H1 (cell line): ENCODE measurements at regions not wholly inside any gene's neighbourhood (a gene's known extent, or its start where the extent isn't known, plus 50 kb on each side); places are given as distances from the start of the nearest gene placed in this dataset.

Experiments used
- CTCF ChIA-PET: fragments of 300-600 bp; sonication (Branson Sonifier 250); formaldehyde crosslinking; loops from one replicate; lab custom pipeline; 2021; ENCODE audit not compliant: partially characterized antibody; lab: Charles Lee
- POLR2A ChIA-PET: fragments of 300-600 bp; sonication (Branson Sonifier 250); formaldehyde crosslinking; loops from one replicate; lab custom pipeline; 2021; ENCODE audit warnings: inconsistent platforms; ENCODE audit not compliant: partially characterized antibody; lab: Charles Lee
- DNase-seq, 2 experiments: peaks; one replicate each; pipeline versions ENCODE4 v3.0.0 to v3.0.0-alpha.2; 2010 to 2022; ENCODE audit warnings: low spot score in 2 of 2, low read depth in 1 of 2, mixed read lengths in 1 of 2
- FAIRE-seq: peaks from 2 replicates; lab custom pipeline; 2011; peaks lifted over from hg19 to GRCh38; lab: Jason Lieb, UNC
- H2AFZ ChIP-seq: 2 replicates; pipeline ENCODE4 v1.8.1; 2012; ENCODE audit warnings: low read length, inconsistent platforms
- H2AK5ac ChIP-seq: 2 replicates; pipeline ENCODE4 v1.6.1; 2013; ENCODE audit warnings: low read depth, low read length
- H2BK120ac ChIP-seq: replicated peaks from 2 replicates; pipeline ENCODE3; 2013; ENCODE audit warnings: low read depth, low read length, inconsistent platforms
- H2BK12ac ChIP-seq: 2 replicates; pipeline ENCODE4 v1.6.1; 2013; ENCODE audit warnings: low read depth, low read length
- H2BK15ac ChIP-seq: 2 replicates; pipeline ENCODE4 v1.6.1; 2013; ENCODE audit warnings: low read length
- H2BK20ac ChIP-seq: 2 replicates; pipeline ENCODE4 v1.6.1; 2013; ENCODE audit warnings: low read length
- H2BK5ac ChIP-seq: 2 replicates; pipeline ENCODE4 v1.6.1; 2013; ENCODE audit warnings: low read depth, low read length
- H3K14ac ChIP-seq: 2 replicates; pipeline ENCODE4 v1.6.1; 2013; ENCODE audit warnings: inconsistent platforms; ENCODE audit not compliant: insufficient read length
- H3K18ac ChIP-seq: 2 replicates; pipeline ENCODE4 v1.6.1; 2013; ENCODE audit warnings: low read length; ENCODE audit errors: extremely low read depth
- H3K23ac ChIP-seq: 2 replicates; pipeline ENCODE4 v1.6.1; 2013; ENCODE audit warnings: inconsistent platforms; ENCODE audit not compliant: insufficient read length
- H3K23me2 ChIP-seq: 2 replicates; pipeline ENCODE4 v1.6.1; 2013; ENCODE audit warnings: low read depth, low read length
- H3K27ac ChIP-seq: 2 replicates; pipeline ENCODE4 v1.6.1; 2011; ENCODE audit warnings: low read depth, low read length, inconsistent platforms
- H3K27me3 ChIP-seq, 4 experiments: replicated peaks in 1 of 4; 1 replicate in 1 of 4; 2 replicates in 3 of 4; pipeline versions ENCODE4 v1.6.1 to v1.8.1; 2011 to 2013; ENCODE audit warnings: low read length in 3 of 4, mild to moderate bottlenecking in 3 of 4, inconsistent platforms in 2 of 4, mixed read lengths in 2 of 4, moderate library complexity in 1 of 4; ENCODE audit not compliant: control insufficient read depth in 3 of 4, insufficient read depth in 3 of 4; ENCODE audit errors: extremely low read depth in 1 of 4
- H3K36me3 ChIP-seq, 4 experiments: 2 replicates each; pipeline versions ENCODE4 v1.6.1 to v1.8.1; 2011 to 2013; ENCODE audit warnings: mild to moderate bottlenecking in 4 of 4, low read length in 3 of 4, moderate library complexity in 2 of 4, control low read depth in 1 of 4, inconsistent platforms in 1 of 4; ENCODE audit not compliant: insufficient read depth in 4 of 4, control insufficient read depth in 2 of 4
- H3K4ac ChIP-seq: replicated peaks from 2 replicates; pipeline ENCODE3; 2013; ENCODE audit warnings: low read length, low read depth, mixed read lengths, inconsistent platforms; ENCODE audit not compliant: insufficient read length
- H3K4me1 ChIP-seq, 4 experiments: replicated peaks in 1 of 4; 1 replicate in 1 of 4; 2 replicates in 3 of 4; pipeline versions ENCODE4 v1.6.1 to v1.8.1; 2011 to 2013; ENCODE audit warnings: low read length in 3 of 4, inconsistent platforms in 2 of 4, mixed read lengths in 1 of 4; ENCODE audit not compliant: insufficient read depth in 4 of 4, control insufficient read depth in 3 of 4
- H3K4me2 ChIP-seq, 2 experiments: 2 replicates each; pipeline versions ENCODE4 v1.6.1 to v1.8.1; 2011 to 2013; ENCODE audit warnings: low read depth in 2 of 2, low read length in 2 of 2, control low read depth in 1 of 2, inconsistent platforms in 1 of 2, mild to moderate bottlenecking in 1 of 2; ENCODE audit not compliant: insufficient read depth in 1 of 2
- H3K4me3 ChIP-seq, 4 experiments: fragments of 200-600, 300-600 bp in 1 of 4; sonication (generic), shearing (Covaris generic), sonication (Bioruptor Twin) in 1 of 4; 2 replicates each; pipeline versions ENCODE4 v1.5.1 to v1.8.1; 2011 to 2016; ENCODE audit warnings: low read length in 4 of 4, low read depth in 3 of 4, control low read depth in 2 of 4, inconsistent platforms in 2 of 4, mild to moderate bottlenecking in 2 of 4, mixed read lengths in 1 of 4, moderate library complexity in 1 of 4; ENCODE audit not compliant: insufficient read depth in 2 of 4; ENCODE audit errors: extremely low read depth in 1 of 4
- H3K56ac ChIP-seq: replicated peaks from 2 replicates; pipeline ENCODE3; 2013; ENCODE audit warnings: low read depth, mild to moderate bottlenecking, mixed read lengths, low read length, inconsistent platforms; ENCODE audit not compliant: insufficient read length
- H3K79me1 ChIP-seq: 2 replicates; pipeline ENCODE4 v1.6.1; 2013; ENCODE audit warnings: low read depth, low read length, control low read depth
- H3K79me2 ChIP-seq, 2 experiments: 2 replicates each; pipeline versions ENCODE4 v1.6.1 to v1.8.1; 2012 to 2013; ENCODE audit warnings: low read length in 2 of 2, mild to moderate bottlenecking in 2 of 2, inconsistent platforms in 1 of 2; ENCODE audit not compliant: insufficient read depth in 2 of 2, control insufficient read depth in 1 of 2
- H3K9ac ChIP-seq, 4 experiments: replicated peaks in 1 of 4; 1 replicate in 1 of 4; 2 replicates in 3 of 4; pipeline versions ENCODE4 v1.6.1 to v1.8.1; 2011 to 2013; ENCODE audit warnings: low read depth in 3 of 4, low read length in 3 of 4, control low read depth in 2 of 4, mild to moderate bottlenecking in 2 of 4, moderate library complexity in 2 of 4, inconsistent platforms in 1 of 4; ENCODE audit errors: extremely low read depth in 1 of 4
- H3K9me3 ChIP-seq, 2 experiments: 2 replicates each; pipeline versions ENCODE4 v1.6.1 to v1.8.1; 2012 to 2013; ENCODE audit warnings: mild to moderate bottlenecking in 2 of 2, moderate library complexity in 2 of 2, control low read depth in 1 of 2, inconsistent platforms in 1 of 2, low read depth in 1 of 2, low read length in 1 of 2, mixed read lengths in 1 of 2; ENCODE audit not compliant: insufficient read depth in 2 of 2
- H4K20me1 ChIP-seq, 2 experiments: replicated peaks in 1 of 2; 2 replicates each; pipeline versions ENCODE3 to v1.8.1; 2011 to 2013; ENCODE audit warnings: inconsistent platforms in 2 of 2, low read length in 2 of 2, mild to moderate bottlenecking in 1 of 2; ENCODE audit not compliant: insufficient read depth in 2 of 2, control insufficient read depth in 1 of 2
- H4K5ac ChIP-seq: 2 replicates; pipeline ENCODE4 v1.6.1; 2013; ENCODE audit warnings: low read length, low read depth, mixed read lengths, inconsistent platforms; ENCODE audit not compliant: insufficient read length
- H4K8ac ChIP-seq: 2 replicates; pipeline ENCODE4 v1.8.0; 2013; ENCODE audit warnings: mild to moderate bottlenecking, moderate library complexity, low read length, inconsistent platforms; ENCODE audit not compliant: insufficient read depth; ENCODE audit errors: extremely low read depth
- H4K91ac ChIP-seq: replicated peaks from 2 replicates; pipeline ENCODE3; 2013; ENCODE audit warnings: low read length, mixed read lengths, inconsistent platforms; ENCODE audit not compliant: insufficient read length
- CTCF ChIP-seq, 3 experiments: IDR thresholded peaks; 1 replicate in 2 of 3; 2 replicates in 1 of 3; pipeline versions ENCODE4 v1.5.1 to v1.6.1; 2011; ENCODE audit warnings: low read length in 3 of 3, mild to moderate bottlenecking in 3 of 3, inconsistent platforms in 2 of 3, low read depth in 1 of 3, moderate library complexity in 1 of 3; ENCODE audit not compliant: insufficient read depth in 1 of 3; ENCODE audit errors: control extremely low read depth in 1 of 3
- E2F6 ChIP-seq: IDR thresholded peaks from 2 replicates; pipeline ENCODE4 v1.6.1; 2012; ENCODE audit warnings: inconsistent platforms
- FOSL1 ChIP-seq: IDR thresholded peaks from 2 replicates; pipeline ENCODE4 v1.6.1; 2011; ENCODE audit warnings: mild to moderate bottlenecking, low read depth, low read length, moderate library complexity; ENCODE audit not compliant: insufficient read depth
- POLR2A ChIP-seq, 2 experiments: IDR thresholded peaks; 1 replicate in 1 of 2; 2 replicates in 1 of 2; pipeline ENCODE4 v1.6.1; 2011; ENCODE audit warnings: low read depth in 2 of 2, low read length in 2 of 2, mild to moderate bottlenecking in 2 of 2; ENCODE audit errors: control extremely low read depth in 1 of 2
- POU5F1 ChIP-seq: IDR thresholded peaks from 2 replicates; pipeline ENCODE4 v1.6.1; 2011; ENCODE audit warnings: low read depth, mild to moderate bottlenecking, low read length, moderate library complexity
- RAD21 ChIP-seq, 2 experiments: IDR thresholded peaks in 1 of 2; conservative IDR thresholded peaks in 1 of 2; 2 replicates each; pipeline ENCODE4 v1.6.1; 2011; ENCODE audit warnings: low read depth in 2 of 2, low read length in 2 of 2, improper control_type of control experiment in 1 of 2, inconsistent platforms in 1 of 2, mild to moderate bottlenecking in 1 of 2, moderate library complexity in 1 of 2
- WGBS, 2 experiments: shearing (Covaris generic) in 1 of 2; methylation state at CpG; one replicate each; pipeline versions ENCODE4 v1.1.6 to v1.1.7; 2013 to 2015; ENCODE audit warnings: low lambda C conversion rate in 2 of 2, mixed read lengths in 2 of 2, inconsistent platforms in 1 of 2, low coverage in 1 of 2, missing lambda C conversion rate in 1 of 2; ENCODE audit not compliant: insufficient replicate concordance in 2 of 2, insufficient coverage in 1 of 2, insufficient read length in 1 of 2; ENCODE audit errors: extremely low coverage in 1 of 2, missing lambda C conversion rate in 1 of 2; 5-methylcytosine and 5-hydroxymethylcytosine counted together

GRCh38 chr2:163345795-163346573 lies 389.8 kb downstream of the FIGN start:
- no peak overlapping the region for H2BK15ac ChIP-seq
- no peaks in the 10 kb centered on the region for H3K36me3 ChIP-seq
- H2AFZ ChIP-seq = no peak overlapping the region
- H3K23me2 ChIP-seq = peaks cover 3% of the 10 kb centered on the region; the same call in 1 of the 2 replicates
- H4K91ac ChIP-seq = no peak overlapping the region
- 29% methylated on average over 6 of the region's 6 CpGs; no CpG with 5 or more reads in 1 of the 2 experiments for WGBS, 2 experiments
- H2BK120ac ChIP-seq = no peak overlapping the region
- no peaks in the 10 kb centered on the region for H3K9me3 ChIP-seq
- no peaks in the 10 kb centered on the region for H3K79me2 ChIP-seq
- H3K4me3 ChIP-seq = no peak overlapping the region
- no peak overlapping the region for H3K4me2 ChIP-seq
- no peak overlapping the region for H2BK5ac ChIP-seq
- POLR2A ChIA-PET = no interaction called here
- no peak overlapping the region for H3K18ac ChIP-seq
- DNase-seq = no peak
- FAIRE-seq = peak; percentile 68
- H4K20me1 ChIP-seq = no peaks in the 10 kb centered on the region
- H4K8ac ChIP-seq = no peak overlapping the region
- no peak overlapping the region for H2AK5ac ChIP-seq
- CTCF ChIA-PET = interaction anchor here (0.6 to 1.7 kb wide), 18 partner anchors 11 to 715 kb away, joined by 3 to 11 read pairs (median 3); no protein-coding TSS in a partner anchor
- no peaks in the 10 kb centered on the region for H3K27me3 ChIP-seq
- no peak overlapping the region for H3K9ac ChIP-seq
- H3K4ac ChIP-seq = no peak overlapping the region
- H3K23ac ChIP-seq = no peak overlapping the region
- H4K5ac ChIP-seq = no peak overlapping the region
- H2BK20ac ChIP-seq = no peak overlapping the region
- TF ChIP-seq FOSL1 = no peak
- TF ChIP-seq RAD21 (IDR thresholded peaks at IDR 0.05 in 1 of 2, conservative IDR thresholded peaks at IDR 0.05 in 1 of 2; ENCODE audit: low read depth in 2 of 2, low read length in 2 of 2) = peak; percentile 59 to 64
- TF ChIP-seq CTCF (IDR thresholded peaks at IDR 0.05; ENCODE audit: control extremely low read depth in 1 of 3, insufficient read depth in 1 of 3, low read depth in 1 of 3, low read length in 3 of 3) = peak in 2 of 3 experiments; percentile 39 to 51; a peak in 2 of 4 replicates
- TF ChIP-seq POU5F1 = no peak
- no peak for TF ChIP-seq POLR2A (IDR thresholded peaks at IDR 0.05; ENCODE audit: control extremely low read depth in 1 of 2, low read depth in 2 of 2, low read length in 2 of 2)
- TF ChIP-seq E2F6 = no peak
- TF ChIP-seq, all 59 proteins: peak for 2
- Histone ChIP-seq H2BK12ac (no peak overlapping the region), H3K4me1 (peaks cover 0 to 11% (median 4%) of the 10 kb centered on the region in 4 experiments; a peak in 4 of 7 replicates), H3K27ac (no peak overlapping the region), H3K56ac (no peak overlapping the region), H3K14ac (no peak overlapping the region), H3K79me1 (no peaks in the 10 kb centered on the region)
